Activated B cell treated with CpG ODN at 0.5 μM for 24 hours (primary cell): ENCODE measurements at regions not wholly inside any gene's neighbourhood (a gene's known extent, or its start where the extent isn't known, plus 50 kb on each side); places are given as distances from the start of the nearest gene placed in this dataset.

Experiments used
- ATAC-seq: fragments of 200-7000 bp; cut with Tn5 transposase; one replicate; pipeline ENCODE4 v1.10.0; 2021; ENCODE audit warnings: low read depth, mild to moderate bottlenecking, moderate library complexity
- CTCF ChIA-PET: fragments of 350-600 bp; sonication (Branson Sonifier 250); formaldehyde crosslinking; loops from one replicate; lab custom pipeline; 2021; ENCODE audit warnings: antibody characterized with exemption; lab: Charles Lee
- POLR2A ChIA-PET: fragments of 350-600 bp; sonication (Branson Sonifier 250); formaldehyde crosslinking; loops from one replicate; lab custom pipeline; 2021; ENCODE audit warnings: antibody characterized with exemption; lab: Charles Lee
- DNase-seq: peaks from one replicate; pipeline ENCODE4 v3.0.0; 2022
- H3K27ac Mint-ChIP-seq: one replicate; pipeline ENCODE4 v1.8.0; 2020; ENCODE audit warnings: mixed read lengths
- H3K27me3 Mint-ChIP-seq: one replicate; pipeline ENCODE4 v1.8.0; 2021; ENCODE audit warnings: mixed read lengths
- H3K36me3 Mint-ChIP-seq: one replicate; pipeline ENCODE4 v1.8.0; 2021; ENCODE audit warnings: low read depth, mixed read lengths
- H3K4me1 Mint-ChIP-seq: one replicate; pipeline ENCODE4 v1.8.0; 2021; ENCODE audit warnings: mixed read lengths
- H3K4me3 Mint-ChIP-seq: one replicate; pipeline ENCODE4 v1.8.0; 2020; ENCODE audit warnings: mild to moderate bottlenecking, mixed read lengths
- H3K9me3 Mint-ChIP-seq: one replicate; pipeline ENCODE4 v1.8.0; 2020; ENCODE audit warnings: mixed read lengths
- intact Hi-C: fragments of 100-400 bp; cut with micrococcal nuclease; formaldehyde crosslinking; loops from one replicate; pipeline ENCODE4 v1.15.1; 2024
- TF ChIP-seq, protein P1 (sequence below): fragments of 200-600 bp; IDR thresholded peaks from one replicate; pipeline ENCODE4 v1.8.0; 2022; ENCODE audit warnings: antibody characterized with exemption, mild to moderate bottlenecking

- Mint-ChIP-seq H3K27me3 (peaks cover 4% of the 10 kb centered on the region), H3K4me3 (no peak overlapping the region), H3K36me3 (no peaks in the 10 kb centered on the region), H3K9me3 (no peaks in the 10 kb centered on the region), H3K27ac (no peak overlapping the region), H3K4me1 (no peaks in the 10 kb centered on the region)
- DNase-seq = no peak
- intact Hi-C loops = no loop called here
- POLR2A ChIA-PET = no interaction called here
- no peak for ATAC-seq
- TF ChIP-seq, protein P1, sequence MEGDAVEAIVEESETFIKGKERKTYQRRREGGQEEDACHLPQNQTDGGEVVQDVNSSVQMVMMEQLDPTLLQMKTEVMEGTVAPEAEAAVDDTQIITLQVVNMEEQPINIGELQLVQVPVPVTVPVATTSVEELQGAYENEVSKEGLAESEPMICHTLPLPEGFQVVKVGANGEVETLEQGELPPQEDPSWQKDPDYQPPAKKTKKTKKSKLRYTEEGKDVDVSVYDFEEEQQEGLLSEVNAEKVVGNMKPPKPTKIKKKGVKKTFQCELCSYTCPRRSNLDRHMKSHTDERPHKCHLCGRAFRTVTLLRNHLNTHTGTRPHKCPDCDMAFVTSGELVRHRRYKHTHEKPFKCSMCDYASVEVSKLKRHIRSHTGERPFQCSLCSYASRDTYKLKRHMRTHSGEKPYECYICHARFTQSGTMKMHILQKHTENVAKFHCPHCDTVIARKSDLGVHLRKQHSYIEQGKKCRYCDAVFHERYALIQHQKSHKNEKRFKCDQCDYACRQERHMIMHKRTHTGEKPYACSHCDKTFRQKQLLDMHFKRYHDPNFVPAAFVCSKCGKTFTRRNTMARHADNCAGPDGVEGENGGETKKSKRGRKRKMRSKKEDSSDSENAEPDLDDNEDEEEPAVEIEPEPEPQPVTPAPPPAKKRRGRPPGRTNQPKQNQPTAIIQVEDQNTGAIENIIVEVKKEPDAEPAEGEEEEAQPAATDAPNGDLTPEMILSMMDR = no peak
- CTCF ChIA-PET = no interaction called here
Measured at GRCh38 chr11:116492600-116492999, 280.2 kb downstream of the BUD13 start.

GRCh38 chr11:116488836-116489389 is 283.9 kb downstream of the BUD13 start:
- no peaks in the 10 kb centered on the region for H3K36me3 Mint-ChIP-seq
- H3K4me3 Mint-ChIP-seq = no peak overlapping the region

DNA sequence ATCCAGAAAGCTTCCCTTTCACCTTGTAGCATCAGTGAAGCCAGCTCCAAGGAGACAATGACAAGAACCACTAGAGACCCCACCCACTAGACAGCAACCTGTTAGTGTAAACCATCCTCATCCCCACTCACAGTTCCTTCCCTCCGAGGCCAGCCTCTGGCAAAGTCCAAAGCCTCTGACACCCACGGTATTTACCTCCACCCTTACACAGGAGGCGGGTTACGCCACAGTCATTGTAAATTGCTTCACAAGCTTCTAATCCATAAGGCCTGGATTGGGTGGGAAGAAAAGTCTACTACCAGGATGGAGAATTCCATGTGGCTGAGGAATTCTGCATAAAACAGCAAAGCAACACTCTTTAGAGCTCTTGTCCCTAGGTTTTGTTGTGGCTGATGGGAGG is 287.4 kb downstream of the BUD13 start:
- Mint-ChIP-seq H3K4me1 (no peaks in the 10 kb centered on the region), H3K27ac (no peak overlapping the region), H3K36me3 (no peaks in the 10 kb centered on the region), H3K27me3 (peaks cover 20% of the 10 kb centered on the region), H3K4me3 (no peak overlapping the region), H3K9me3 (no peaks in the 10 kb centered on the region)
- ChIA-PET POLR2A (no interaction called here), CTCF (no interaction called here)
- TF ChIP-seq, protein P1 = no peak
- intact Hi-C loops = no loop called here
- ATAC-seq (no peak), DNase-seq (no peak)

More at GRCh38 chr11:116488836-116489389, 283.9 kb downstream of the BUD13 start:
- ATAC-seq (no peak), DNase-seq (no peak)
- TF ChIP-seq, protein P1 = no peak
- H3K27me3 Mint-ChIP-seq = peaks cover 18% of the 10 kb centered on the region
- intact Hi-C loops = no loop called here
- H3K9me3 Mint-ChIP-seq = no peaks in the 10 kb centered on the region
- CTCF ChIA-PET = no interaction called here
- H3K27ac Mint-ChIP-seq = no peak overlapping the region
- POLR2A ChIA-PET = no interaction called here
- H3K4me1 Mint-ChIP-seq = no peaks in the 10 kb centered on the region

GRCh38 chr11:116482716-116483115 is 290.1 kb downstream of the BUD13 start:
- H3K4me3 Mint-ChIP-seq = no peak overlapping the region

GRCh38 chr11:116481126-116481675 is 291.6 kb downstream of the BUD13 start:
- DNase-seq = no peak
- no peak for ATAC-seq
- Mint-ChIP-seq H3K9me3 (no peaks in the 10 kb centered on the region), H3K27me3 (peaks cover 11% of the 10 kb centered on the region), H3K4me3 (no peak overlapping the region), H3K4me1 (no peaks in the 10 kb centered on the region), H3K36me3 (no peaks in the 10 kb centered on the region), H3K27ac (no peak overlapping the region)
- TF ChIP-seq, protein P1 = no peak
- intact Hi-C loops = no loop called here
- CTCF ChIA-PET = no interaction called here
- POLR2A ChIA-PET = no interaction called here

More at GRCh38 chr11:116482716-116483115, 290.1 kb downstream of the BUD13 start:
- no peaks in the 10 kb centered on the region for H3K9me3 Mint-ChIP-seq
- H3K4me1 Mint-ChIP-seq = no peaks in the 10 kb centered on the region
- POLR2A ChIA-PET = no interaction called here
- intact Hi-C loops = no loop called here
- ATAC-seq (no peak), DNase-seq (no peak)
- CTCF ChIA-PET = no interaction called here
- H3K36me3 Mint-ChIP-seq = no peaks in the 10 kb centered on the region
- H3K27ac Mint-ChIP-seq = no peak overlapping the region
- H3K27me3 Mint-ChIP-seq = peaks cover 16% of the 10 kb centered on the region
- TF ChIP-seq, protein P1 = no peak
